HG02885 (cell line): ENCODE measurements at regions not wholly inside any gene's neighbourhood (a gene's known extent, or its start where the extent isn't known, plus 50 kb on each side); places are given as distances from the start of the nearest gene placed in this dataset.
"Not testable (repeated sequence)": the region's sequence is repeated elsewhere in the genome, so short reads cannot be mapped to it uniquely, and the experiment has no call there.

Experiments
- ATAC-seq: cut with Tn5 transposase; IDR thresholded peaks from one replicate; pipeline ENCODE4 v1.9.1; 2021; ENCODE audit warnings: mild to moderate bottlenecking; ENCODE audit not compliant: unreplicated experiment, poor library complexity

DNA sequence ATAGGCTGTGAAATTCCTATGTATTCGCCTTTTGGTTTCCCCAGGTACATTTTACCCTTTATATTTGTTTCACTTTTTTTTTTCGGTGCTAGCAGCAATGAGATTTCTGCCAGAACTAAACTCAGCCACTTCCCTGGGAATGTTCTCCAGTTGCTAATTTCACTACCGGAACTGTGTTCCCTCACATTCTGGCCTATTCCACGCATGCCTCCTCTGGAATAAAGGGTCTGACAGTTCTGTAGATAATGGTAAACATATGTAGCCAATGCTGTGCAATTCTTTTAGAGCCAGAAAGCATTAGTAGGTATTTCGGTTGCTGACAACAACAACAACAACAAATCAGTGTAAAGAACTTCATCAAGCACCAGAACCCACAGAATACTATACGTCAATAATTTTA is 96.1 kb upstream of the TBX18 start:
- ATAC-seq: no peak

DNA sequence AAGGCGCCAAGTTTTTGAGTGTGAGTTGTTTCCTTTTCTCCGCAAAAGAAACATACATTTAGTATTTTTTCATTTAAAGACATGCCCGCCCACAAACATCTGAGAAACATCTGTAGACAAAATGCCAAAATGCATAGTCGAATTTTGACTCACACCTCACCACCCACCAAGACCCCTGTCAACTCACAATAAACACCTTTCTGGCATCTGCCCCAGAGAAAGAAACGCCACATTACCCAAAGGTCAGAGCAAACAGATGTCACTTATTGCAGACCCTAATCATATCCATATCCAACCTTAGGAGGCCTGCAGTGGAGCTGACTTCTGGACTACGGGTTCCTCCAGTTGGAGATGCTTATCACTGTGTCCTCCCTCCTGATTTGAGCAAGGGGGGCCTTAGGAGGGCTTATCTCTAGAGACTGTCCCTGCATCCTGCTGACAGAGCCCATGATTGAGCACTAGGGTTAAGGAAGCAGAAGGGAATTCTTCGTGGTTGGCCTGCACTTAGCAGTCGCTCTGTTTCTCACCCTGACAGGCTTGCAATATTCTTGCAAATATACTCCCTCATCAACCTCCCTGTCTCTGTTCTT is 90.5 kb upstream of the TBX18 start:
- ATAC-seq: no peak

DNA sequence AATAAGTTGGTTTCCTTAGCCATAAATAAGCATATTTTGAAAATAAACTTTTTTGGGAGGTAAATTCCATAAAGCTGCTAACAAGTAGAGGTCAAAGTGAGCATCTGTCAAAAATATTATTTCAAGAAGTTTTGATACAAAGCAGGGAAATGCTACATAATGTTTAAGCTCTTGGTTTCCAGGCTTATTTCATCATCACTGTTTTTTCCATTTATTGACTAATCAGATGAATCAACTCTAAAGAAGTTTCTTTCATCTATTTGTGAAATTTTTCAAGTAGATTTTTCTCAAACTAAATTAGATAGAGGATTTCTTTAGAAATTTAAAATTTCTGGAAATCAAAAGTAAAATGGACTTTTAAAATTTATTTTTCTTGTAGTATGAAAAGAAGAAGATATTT is 89.5 kb upstream of the TBX18 start:
- no peak for ATAC-seq

DNA sequence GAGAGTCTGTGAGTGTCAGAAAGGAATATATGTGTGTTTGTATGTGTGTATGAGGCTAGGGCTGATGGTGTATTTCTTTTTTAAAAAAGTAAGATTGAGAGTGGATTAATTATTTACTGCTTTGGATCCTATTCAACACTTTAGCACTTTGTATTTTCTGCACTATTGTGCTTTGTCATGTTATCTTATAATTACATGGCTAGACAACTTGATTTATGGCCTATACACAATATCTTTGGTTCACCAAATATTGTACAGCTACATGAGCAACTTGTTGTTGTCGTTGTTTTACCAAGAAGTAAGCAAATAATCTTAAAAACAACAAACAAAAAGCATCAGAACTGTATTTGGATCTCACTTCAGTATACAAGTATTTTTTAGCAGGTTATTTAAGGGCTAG is 84.6 kb upstream of the TBX18 start:
- ATAC-seq: no peak

DNA sequence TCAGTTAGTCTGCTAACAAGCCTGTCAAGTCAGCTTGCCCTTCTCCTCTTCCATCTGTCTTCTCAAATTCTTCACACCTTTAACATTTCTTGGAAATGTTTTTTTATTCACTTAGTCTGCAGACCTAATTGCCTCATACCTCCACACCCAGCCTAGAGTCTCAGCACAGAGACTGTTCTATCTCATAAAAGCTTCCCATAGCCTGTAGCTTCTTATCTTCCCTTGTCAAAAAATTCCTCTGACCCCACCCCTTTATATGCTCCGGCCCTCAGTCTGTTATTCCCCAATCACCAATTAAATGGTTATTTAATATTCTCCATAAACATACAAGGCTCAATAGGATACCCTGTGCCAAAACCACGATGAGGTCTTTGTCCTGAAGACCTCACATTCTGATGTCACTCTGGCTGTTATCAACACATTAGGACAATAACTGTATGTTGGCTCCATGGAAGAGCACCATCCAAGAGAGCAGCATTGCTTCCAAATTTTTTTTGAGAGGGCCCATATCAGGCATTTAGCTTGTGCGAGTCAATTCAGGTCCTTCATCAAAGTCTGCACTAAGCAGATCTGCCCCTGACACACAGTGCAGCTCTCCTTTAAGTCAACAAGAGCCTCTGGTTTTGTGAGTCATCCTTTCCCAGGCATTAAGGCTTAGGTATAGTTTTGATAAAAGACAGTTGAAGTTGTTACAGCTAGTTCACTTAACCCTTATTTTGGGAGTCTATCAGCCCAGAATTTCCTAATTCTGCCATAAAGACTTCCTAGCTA is 83.2 kb upstream of the TBX18 start:
- ATAC-seq: no peak

DNA sequence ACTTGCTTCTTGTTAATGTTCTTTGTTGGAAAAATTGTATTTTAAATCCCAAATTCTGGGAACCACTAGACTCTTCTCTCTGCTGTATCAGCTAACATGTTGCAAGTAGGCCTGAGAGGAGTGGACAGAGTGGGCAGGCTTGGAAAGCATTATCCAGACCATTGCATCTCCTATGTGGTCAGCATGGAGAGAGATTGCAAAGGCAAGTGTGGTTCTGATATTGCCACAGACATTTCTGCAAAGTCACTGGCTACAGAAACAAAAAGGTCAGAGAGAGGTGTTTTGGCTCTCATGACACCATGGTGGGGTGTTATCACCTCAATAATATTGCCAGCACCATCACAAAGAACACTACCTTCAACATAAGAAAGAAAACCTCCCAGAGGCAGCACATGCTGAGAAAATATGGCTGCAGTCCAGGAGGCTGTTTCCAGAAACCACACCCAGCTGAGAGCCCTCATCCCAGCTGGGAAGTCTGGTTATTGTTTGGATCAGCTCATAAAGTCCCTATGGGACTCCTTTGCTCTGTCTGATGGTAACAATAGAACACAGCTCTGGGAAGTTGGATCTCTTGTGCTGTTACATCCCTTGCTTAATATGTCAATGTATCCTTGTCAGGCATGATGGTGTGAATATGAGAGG is 78.2 kb upstream of the TBX18 start:
- no peak for ATAC-seq

DNA sequence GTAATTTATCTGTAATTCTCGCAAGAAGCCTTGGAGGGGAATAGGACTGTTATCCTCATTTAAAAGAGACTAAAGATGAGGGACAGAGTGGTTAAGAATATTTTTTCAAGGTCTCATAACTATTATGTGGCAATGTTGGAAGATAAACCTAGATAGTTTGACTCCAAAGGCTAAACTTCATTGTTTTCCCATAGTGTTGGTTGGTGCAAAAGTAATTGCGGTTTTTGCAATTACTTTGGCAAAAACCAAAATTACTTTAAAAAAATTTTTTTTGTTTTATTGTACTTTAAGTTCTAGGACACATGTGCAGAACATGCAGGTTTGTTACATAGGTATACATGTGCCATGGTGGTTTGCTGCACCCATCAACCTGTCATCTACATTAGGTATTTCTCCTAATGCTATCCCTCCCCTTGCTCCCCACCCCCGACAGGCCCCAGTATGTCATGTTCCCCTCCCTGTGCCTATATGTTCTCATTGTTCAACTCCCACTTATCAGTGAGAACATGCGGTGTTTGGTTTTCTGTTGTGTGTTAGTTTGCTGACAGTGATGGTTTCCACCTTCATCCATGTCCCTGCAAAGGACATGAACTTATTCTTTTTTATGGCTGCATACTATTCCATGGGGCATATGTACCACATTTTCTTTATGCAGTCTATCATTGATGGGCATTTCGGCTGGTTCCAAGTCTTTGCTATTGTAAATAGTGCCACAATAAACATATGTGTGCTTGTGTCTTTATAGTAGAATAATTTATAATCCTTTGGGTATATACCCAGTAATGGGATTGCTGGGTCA is 72.9 kb upstream of the TBX18 start:
- not testable (repeated sequence) for ATAC-seq

DNA sequence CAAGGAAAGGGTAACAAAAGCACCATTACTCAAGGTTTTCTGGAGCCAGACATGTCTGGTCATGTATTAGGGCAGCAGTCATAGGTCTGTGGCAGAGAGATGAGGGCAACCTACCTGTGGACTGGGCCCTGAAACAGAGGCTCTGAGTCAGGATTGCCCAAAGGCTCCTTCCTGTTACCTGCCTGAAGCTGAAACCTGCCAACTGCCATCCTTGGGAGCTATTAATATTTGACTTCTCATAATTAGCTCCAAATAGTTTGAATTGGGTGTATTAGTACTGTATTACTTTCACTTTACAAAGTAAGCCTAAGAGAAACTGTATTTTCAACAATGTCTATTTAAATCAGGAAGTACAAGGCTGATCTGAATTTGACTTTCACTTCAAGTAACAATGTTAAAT is 72.0 kb upstream of the TBX18 start:
- peak; percentile 46 for ATAC-seq

DNA sequence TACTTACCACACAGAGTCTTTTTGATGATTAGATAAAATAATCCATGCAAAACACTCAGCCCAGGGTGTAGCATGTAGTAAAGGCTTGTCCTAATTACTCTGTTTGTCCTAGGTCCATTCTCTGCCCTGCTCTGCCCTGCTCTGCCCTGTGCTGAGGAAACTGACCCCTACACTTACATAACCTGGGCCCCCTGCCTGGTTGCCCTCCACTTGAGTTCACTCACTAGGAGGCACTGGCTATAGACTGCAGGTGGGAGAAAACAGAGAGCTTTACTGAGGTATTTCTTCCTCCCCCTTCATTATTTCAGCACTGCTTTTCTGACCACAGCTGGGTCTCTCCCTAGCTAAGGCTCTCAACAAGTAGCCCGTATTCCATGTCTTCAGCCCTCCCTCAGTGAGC is 70.9 kb upstream of the TBX18 start:
- ATAC-seq: no peak

DNA sequence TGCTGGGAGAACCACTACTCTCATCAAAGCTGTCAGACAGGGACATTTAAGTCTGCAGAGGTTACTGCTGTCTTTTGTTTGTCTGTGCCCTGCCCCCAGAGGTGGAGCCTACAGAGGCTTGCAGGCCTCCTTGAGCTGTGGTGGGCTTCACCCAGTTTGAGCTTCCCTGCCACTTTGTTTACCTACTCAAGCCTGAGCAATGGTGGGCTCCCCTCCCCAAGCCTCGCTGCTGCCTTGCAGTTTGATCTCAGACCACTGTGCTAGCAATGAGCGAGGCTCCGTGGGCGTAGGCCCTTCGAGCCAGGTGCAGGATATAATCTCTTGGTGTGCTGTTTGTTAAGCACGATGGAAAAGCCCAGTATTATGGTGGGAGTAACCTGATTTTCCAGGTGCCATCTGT is 67.5 kb upstream of the TBX18 start:
- not testable (repeated sequence) for ATAC-seq

DNA sequence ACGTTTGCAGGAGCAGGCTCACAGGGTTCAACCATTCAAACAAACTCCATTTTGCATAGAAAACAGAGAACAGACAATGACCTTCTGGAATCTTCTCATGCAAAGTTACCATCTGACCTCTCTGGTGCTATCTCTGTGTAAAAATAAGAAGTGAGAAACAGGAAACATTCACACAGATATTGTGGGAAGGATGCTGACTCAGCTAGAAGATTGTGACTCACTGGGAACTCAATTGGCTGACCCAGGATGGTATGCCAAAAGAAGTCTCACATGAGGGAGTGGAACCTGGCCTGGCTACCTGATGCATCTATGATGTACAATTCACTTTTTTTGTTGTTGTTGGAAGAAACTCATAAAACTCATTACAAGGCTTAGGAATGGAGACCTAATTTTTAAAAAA is 61.1 kb upstream of the TBX18 start:
- no peak for ATAC-seq

DNA sequence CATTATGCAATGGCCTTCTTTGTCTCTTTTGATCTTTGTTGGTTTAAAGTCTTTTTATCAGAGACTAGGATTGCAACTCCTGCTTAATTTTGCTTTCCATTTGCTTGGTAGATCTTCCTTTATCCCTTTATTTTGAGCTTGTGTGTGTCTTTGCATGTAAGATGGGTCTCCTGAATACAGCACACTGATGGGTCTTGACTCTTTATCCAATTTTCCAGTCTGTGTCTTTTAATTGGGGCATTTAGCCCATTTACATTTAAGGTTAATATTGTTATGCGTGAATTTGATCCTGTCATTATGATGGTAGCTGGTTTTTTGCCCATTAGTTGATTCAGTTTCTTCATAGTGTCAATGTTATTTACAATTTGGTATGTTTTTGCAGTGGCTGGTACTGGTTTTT is 56.9 kb upstream of the TBX18 start:
- not testable (repeated sequence) for ATAC-seq

DNA sequence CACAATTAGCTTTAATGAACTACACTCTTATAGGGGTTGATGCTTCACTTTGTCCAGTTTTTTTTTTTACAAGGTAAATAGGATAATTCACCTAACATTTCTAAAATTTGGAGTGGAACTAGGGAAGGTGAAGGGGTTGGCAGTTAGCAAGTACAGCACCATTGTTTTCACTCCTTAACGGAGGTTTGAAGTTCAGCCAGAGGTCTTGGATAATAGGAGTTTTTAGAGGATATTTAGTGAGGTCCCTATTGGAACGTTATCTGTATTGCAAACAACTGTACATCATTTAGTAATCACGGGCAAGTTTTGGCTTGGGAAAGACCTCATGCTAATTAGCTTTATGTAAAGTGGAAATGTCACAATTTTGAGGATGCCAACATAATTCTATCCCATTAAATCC is 52.3 kb upstream of the TBX18 start:
- no peak for ATAC-seq

DNA sequence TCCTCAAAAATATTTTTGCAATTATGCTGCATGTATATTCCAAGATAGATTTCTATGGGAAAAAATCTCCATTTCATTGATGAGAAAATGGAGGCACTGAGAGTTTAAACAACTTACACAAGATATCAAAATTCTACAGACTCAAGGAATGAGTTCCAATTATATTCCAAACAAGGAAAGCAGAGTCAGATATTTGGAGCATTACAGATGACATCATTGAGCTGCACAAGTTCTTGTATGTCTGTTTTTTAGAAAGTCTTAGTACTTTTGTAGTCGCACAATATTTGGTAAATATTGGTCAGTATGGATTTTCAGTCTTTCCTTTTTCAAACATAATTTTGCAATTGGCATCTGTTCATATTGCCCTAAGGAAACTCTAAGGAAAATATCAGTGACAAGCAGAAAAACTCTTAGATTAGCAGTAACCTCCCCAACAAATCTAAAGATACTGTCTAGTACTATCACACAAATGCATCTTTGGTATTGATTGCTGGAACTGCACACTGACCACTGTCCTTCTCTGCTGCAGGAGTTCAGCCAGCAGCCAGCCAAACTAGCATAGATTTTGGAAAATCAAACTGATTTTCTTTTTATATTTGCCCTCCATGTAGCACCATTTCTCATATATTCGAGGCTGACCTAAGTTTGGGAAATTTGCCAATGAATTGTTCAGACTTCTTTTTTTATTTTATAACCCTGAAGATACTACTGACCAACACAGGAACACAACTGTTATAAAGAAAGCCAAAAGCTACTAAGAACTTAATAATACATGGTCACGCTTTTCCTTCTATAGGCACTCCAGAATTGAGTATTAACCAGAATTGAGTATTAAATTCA is 51.7 kb upstream of the TBX18 start:
- ATAC-seq: no peak
